Smooth muscle cell (in vitro differentiated cells): ENCODE measurements at regions not wholly inside any gene's neighbourhood (a gene's known extent, or its start where the extent isn't known, plus 50 kb on each side); places are given as distances from the start of the nearest gene placed in this dataset.

ENCODE experiments used
- DNase-seq: peaks from one replicate; lab custom pipeline; 2025; ENCODE audit not compliant: unreplicated experiment; lab: John Stamatoyannopoulos, UW
- H2AFZ ChIP-seq: fragments of 200-600 bp; sonication (generic); 2 replicates; pipeline ENCODE4 v1.6.0; 2016; ENCODE audit warnings: antibody characterized with exemption, low read depth, mild to moderate bottlenecking
- H3F3A ChIP-seq: fragments of 200-600 bp; sonication (generic); 2 replicates; pipeline ENCODE4 v1.6.0; 2017; ENCODE audit warnings: antibody characterized with exemption, low read depth
- H3K27ac ChIP-seq: fragments of 200-600 bp; sonication (generic); 2 replicates; pipeline ENCODE4 v1.5.1; 2016; ENCODE audit warnings: low read depth, mild to moderate bottlenecking
- H3K27me3 ChIP-seq: fragments of 200-600 bp; sonication (generic); 2 replicates; pipeline ENCODE4 v1.6.1; 2016; ENCODE audit warnings: low read depth, mild to moderate bottlenecking
- H3K36me3 ChIP-seq: fragments of 200-600 bp; sonication (generic); 2 replicates; pipeline ENCODE4 v1.5.1; 2016; ENCODE audit warnings: low read depth
- H3K4me1 ChIP-seq: fragments of 200-600 bp; sonication (generic); 2 replicates; pipeline ENCODE4 v1.5.1; 2016; ENCODE audit warnings: low read depth
- H3K4me2 ChIP-seq: fragments of 200-600 bp; sonication (generic); 2 replicates; pipeline ENCODE4 v1.6.0; 2016; ENCODE audit warnings: mild to moderate bottlenecking
- H3K4me3 ChIP-seq: fragments of 200-600 bp; sonication (generic); 2 replicates; pipeline ENCODE4 v1.5.1; 2016; ENCODE audit warnings: mild to moderate bottlenecking
- H3K79me2 ChIP-seq: fragments of 200-600 bp; sonication (generic); 2 replicates; pipeline ENCODE4 v1.6.0; 2016; ENCODE audit warnings: low read depth, mild to moderate bottlenecking
- H3K9ac ChIP-seq: fragments of 200-600 bp; sonication (generic); 2 replicates; pipeline ENCODE4 v1.6.0; 2016; ENCODE audit warnings: low read depth
- H3K9me3 ChIP-seq: fragments of 200-600 bp; sonication (generic); replicated peaks from 2 replicates; pipeline ENCODE4 v1.5.1; 2016; ENCODE audit warnings: low read depth
- H4K20me1 ChIP-seq: fragments of 200-600 bp; sonication (generic); 2 replicates; pipeline ENCODE4 v1.6.0; 2016; ENCODE audit warnings: low read depth
- CTCF ChIP-seq: fragments of 200-600 bp; sonication (generic); IDR thresholded peaks from 2 replicates; pipeline ENCODE4 v1.5.1; 2017; ENCODE audit warnings: borderline replicate concordance, mild to moderate bottlenecking, antibody characterized with exemption; ENCODE audit not compliant: insufficient read depth, poor library complexity, severe bottlenecking
- WGBS: methylation state at CpG from one replicate; pipeline ENCODE4 v1.1.7; 2016; ENCODE audit warnings: low lambda C conversion rate; 5-methylcytosine and 5-hydroxymethylcytosine counted together

GRCh38 chr5:152331006-152331405, 74.1 kb downstream of the NMUR2 start:
- Histone ChIP-seq H3K27me3 (no peaks in the 10 kb centered on the region), H3K4me1 (no peaks in the 10 kb centered on the region), H4K20me1 (no peaks in the 10 kb centered on the region), H3K36me3 (no peaks in the 10 kb centered on the region), H3K9me3 (no peaks in the 10 kb centered on the region), H2AFZ (no peak overlapping the region), H3F3A (no peaks in the 10 kb centered on the region), H3K4me3 (no peak overlapping the region), H3K9ac (no peak overlapping the region), H3K4me2 (no peak overlapping the region), H3K79me2 (no peaks in the 10 kb centered on the region), H3K27ac (no peak overlapping the region)
- WGBS, result 36% methylated on average over 2 of the region's 2 CpGs
- DNase-seq, result no peak
- no peak for TF ChIP-seq CTCF

GRCh38 chr5:152329761-152330283, 75.3 kb downstream of the NMUR2 start:
- Histone ChIP-seq H3K27me3 (no peaks in the 10 kb centered on the region), H3K36me3 (no peaks in the 10 kb centered on the region), H3K4me2 (no peak overlapping the region), H3K9ac (no peak overlapping the region), H2AFZ (no peak overlapping the region), H3F3A (no peaks in the 10 kb centered on the region), H3K4me1 (no peaks in the 10 kb centered on the region), H3K27ac (no peak overlapping the region), H4K20me1 (no peaks in the 10 kb centered on the region), H3K79me2 (no peaks in the 10 kb centered on the region), H3K4me3 (no peak overlapping the region), H3K9me3 (no peaks in the 10 kb centered on the region)
- no peak for DNase-seq
- WGBS, result 93% methylated on average over 5 of the region's 5 CpGs
- TF ChIP-seq CTCF, result no peak

GRCh38 chr5:152329207-152329606, 75.9 kb downstream of the NMUR2 start:
- H3K27me3 ChIP-seq, result no peaks in the 10 kb centered on the region
- no peak overlapping the region for H3K4me2 ChIP-seq
- H3K4me3 ChIP-seq, result no peak overlapping the region
- no peak overlapping the region for H3K27ac ChIP-seq
- H3K4me1 ChIP-seq, result no peaks in the 10 kb centered on the region
- H3F3A ChIP-seq, result no peaks in the 10 kb centered on the region
- no peak for TF ChIP-seq CTCF
- DNase-seq, result no peak
- no peaks in the 10 kb centered on the region for H3K9me3 ChIP-seq
- H4K20me1 ChIP-seq, result no peaks in the 10 kb centered on the region
- H3K9ac ChIP-seq, result no peak overlapping the region
- H3K36me3 ChIP-seq, result no peaks in the 10 kb centered on the region
- WGBS, result 63% methylated on average over 5 of the region's 5 CpGs
- no peak overlapping the region for H2AFZ ChIP-seq
- H3K79me2 ChIP-seq, result no peaks in the 10 kb centered on the region

- TF ChIP-seq CTCF, result no peak
Measured at GRCh38 chr5:152315942-152316341, 89.1 kb downstream of the NMUR2 start.

More at GRCh38 chr5:152315942-152316341, 89.1 kb downstream of the NMUR2 start:
- no peak overlapping the region for H3K9ac ChIP-seq
- H3K4me2 ChIP-seq, result no peak overlapping the region
- H3K4me1 ChIP-seq, result no peaks in the 10 kb centered on the region
- no peak overlapping the region for H2AFZ ChIP-seq
- H3K36me3 ChIP-seq, result no peaks in the 10 kb centered on the region
- H3K27me3 ChIP-seq, result peaks cover 11% of the 10 kb centered on the region
- no peaks in the 10 kb centered on the region for H3K79me2 ChIP-seq
- no peak overlapping the region for H3K4me3 ChIP-seq
- no peaks in the 10 kb centered on the region for H3F3A ChIP-seq
- H3K27ac ChIP-seq, result no peak overlapping the region
- no peaks in the 10 kb centered on the region for H4K20me1 ChIP-seq
- H3K9me3 ChIP-seq, result no peaks in the 10 kb centered on the region
- 87% methylated on average over 4 of the region's 4 CpGs for WGBS
- no peak for DNase-seq
